EL (cell line): ENCODE measurements at regions not wholly inside any gene's neighbourhood (a gene's known extent, or its start where the extent isn't known, plus 50 kb on each side); places are given as distances from the start of the nearest gene placed in this dataset.

ENCODE experiments used
- DNase-seq: peaks from one replicate; pipeline ENCODE4 v3.0.0-alpha.2; 2016

DNA sequence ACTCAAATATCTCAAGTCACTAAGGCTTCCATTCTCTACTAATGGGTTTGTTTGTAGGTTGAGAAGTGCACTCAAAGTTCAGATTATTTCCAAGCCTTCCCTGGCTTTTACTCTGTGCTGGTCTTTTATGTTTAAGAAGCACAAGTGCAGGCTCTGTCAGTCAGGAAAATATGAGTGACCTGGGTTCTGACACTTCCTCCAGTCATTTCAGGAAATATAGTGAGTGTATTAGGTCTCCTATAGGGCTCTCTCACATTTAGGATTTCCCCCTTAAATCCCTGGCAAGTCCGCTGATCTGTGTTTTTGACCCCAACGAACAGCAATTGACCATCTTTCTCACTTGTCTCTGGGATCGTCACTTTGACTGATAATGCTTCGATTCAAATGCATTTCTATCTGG lies 210.2 kb downstream of the ARPP21 start:
- no peak for DNase-seq

DNA sequence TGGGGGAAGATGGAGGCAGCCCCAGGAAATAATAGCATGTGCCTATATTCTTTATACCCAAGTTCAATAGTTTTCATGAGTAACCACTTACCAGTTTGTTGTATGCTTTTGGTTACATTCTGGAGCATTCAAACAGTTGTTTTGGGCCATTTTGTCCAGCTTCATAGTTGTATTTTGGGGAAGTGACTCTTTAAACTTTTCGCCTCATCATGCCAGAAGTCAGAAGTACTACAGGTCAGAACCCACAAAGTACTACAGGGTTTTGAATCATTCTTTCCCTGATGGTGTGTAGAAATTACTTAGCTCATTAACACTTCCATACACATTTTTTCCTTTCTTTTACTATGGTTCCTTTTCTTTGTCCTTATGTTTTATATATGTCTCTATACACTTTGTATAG lies 210.6 kb downstream of the ARPP21 start:
- no peak for DNase-seq

DNA sequence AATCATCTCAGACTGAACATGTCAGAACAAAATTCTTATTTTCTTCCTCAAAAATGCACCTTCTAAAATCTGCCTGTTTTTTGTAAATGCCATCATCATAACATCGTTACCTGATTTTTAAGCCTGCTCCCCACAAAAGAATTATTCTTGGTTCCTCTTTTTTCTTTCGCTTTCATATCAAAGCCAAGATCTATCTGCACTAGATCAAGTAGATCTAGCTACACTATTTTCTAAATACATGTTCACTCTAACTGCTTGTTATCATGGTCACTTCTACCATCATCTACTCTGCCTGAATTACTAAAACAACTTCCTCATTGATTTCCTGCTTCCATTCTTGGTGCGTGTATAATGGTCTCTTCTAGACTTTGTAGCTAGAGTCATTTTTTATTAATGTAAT lies 217.7 kb downstream of the ARPP21 start:
- DNase-seq: no peak

DNA sequence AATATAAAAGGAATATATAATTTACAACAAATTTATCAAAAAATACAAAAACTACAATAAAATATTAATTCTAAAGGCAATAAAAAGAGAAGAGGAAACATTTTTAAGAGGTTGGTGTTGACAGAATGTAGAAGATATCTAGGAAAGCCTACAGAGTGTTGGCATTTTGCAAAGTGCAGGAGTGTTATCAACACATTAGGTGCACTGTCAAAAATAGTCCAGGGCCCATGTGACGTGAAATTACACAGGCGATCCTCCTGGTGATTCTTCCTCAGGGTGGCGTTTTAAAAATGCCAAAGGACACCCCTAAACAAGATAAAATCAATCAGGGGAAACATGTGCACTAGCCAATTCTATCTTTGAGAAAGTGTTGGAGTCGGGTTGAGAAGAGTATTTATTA lies 222.7 kb downstream of the ARPP21 start:
- DNase-seq: no peak

DNA sequence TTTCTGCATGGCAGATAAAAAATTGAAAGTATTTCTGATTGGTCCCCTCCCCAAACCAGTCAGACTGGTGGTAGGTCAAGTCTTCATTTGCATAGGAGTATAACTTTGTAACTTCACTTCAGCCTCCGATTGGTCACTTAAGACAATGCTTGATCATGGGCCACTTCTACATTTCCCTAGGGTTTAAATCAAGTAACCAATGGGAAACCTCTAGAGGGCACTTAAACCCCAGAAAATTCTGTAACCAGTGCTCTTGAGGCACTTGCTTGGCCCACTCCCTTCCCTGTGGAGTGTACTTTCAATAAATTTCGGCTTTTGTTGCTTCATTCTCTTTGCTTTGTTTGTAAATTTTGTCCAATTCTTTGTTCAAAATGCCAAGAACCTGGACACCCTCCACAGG lies 225.5 kb downstream of the ARPP21 start:
- no peak for DNase-seq

DNA sequence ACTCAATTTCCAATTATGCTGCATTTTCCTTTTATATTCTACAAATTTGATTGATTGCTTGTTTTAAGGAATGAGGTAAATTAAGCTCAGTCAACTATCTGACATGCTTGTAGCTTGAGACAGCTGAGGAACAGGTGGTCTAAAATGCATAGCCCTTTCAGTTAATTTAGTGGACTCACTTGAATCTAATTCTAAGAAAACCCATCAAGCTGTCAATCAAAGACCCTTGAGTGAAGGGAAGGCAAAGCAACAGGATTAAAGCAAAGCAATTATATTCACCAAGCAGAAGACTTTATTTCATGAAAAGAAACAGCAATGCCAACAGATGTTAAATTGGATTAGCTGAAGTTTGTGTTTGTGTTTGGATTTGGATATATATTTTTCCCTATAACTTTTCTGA lies 228.5 kb downstream of the ARPP21 start:
- no peak for DNase-seq

DNA sequence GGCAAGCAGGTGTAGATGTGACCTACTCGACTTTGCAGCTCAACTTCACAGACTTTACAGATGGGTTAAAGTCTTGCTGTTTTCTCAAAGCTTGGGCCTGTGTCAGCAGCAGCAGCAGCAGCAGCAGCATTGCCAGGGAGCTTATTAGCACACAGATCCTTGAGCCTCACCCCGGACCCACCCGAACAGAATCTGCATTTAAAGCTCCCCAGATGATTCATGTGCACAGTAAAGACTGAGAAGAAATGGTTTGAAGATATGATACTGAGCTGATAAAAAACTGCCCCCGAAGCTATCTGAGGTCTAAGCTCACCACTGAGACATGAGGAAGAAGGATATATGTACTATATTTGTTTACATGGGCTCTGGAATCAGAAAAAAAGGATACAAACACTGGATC lies 231.7 kb downstream of the ARPP21 start:
- no peak for DNase-seq

DNA sequence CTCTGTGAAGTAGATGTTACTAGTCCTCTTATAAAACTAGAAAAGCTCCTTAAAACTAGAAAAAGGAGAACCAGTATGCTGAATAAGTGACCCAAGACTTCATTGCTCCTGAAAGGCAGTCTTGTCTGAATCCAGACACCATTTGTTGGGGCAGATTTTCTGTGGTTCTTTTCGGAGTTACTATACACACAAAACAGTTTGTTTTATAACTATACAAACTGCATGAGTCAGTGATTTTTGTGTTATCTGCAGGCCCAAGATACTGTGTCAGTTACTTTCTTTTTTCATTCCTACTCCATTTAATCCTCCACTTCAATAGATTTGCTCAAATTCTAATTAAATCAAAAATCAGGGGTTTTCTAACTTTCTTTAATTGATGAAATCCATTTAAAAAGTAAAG lies 244.6 kb downstream of the ARPP21 start:
- DNase-seq: no peak

DNA sequence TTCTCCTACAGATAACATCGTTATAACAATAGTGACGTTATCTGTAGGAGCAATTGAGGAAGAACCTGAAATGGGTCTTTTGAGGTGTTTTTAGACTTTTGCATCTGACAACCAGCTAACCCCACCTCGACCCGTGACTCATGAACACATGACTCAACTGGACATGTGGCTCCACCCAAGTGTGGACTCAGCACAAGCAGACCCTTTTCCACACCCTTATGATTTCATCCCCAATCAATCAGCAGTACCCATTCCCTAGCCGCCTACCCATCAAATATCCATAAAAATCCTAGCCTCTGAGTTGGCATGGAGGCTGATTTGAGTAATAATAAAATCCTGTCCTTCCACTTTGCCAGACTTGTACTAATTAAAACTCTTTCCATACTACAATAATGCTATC lies 255.4 kb downstream of the ARPP21 start:
- peak; percentile 8 for DNase-seq

DNA sequence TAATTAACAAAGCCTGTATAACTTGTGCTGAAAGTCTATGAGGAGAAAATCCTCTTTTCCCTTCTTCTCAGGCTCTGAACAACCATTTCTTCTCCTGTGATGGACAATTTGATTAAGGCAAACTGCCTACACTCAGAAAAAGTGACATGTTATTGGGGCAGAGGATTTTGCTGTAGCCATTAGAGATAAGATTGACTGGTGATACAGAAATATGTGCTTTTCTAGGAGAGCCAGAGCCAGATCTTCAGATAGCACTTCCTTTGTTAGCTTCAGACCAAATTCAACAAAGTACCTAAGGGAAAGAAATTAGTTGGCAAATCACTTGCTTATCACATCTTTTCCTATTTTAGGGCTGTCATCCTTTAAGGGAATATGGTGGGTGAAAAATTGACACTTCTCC lies 259.9 kb downstream of the ARPP21 start:
- DNase-seq: no peak

DNA sequence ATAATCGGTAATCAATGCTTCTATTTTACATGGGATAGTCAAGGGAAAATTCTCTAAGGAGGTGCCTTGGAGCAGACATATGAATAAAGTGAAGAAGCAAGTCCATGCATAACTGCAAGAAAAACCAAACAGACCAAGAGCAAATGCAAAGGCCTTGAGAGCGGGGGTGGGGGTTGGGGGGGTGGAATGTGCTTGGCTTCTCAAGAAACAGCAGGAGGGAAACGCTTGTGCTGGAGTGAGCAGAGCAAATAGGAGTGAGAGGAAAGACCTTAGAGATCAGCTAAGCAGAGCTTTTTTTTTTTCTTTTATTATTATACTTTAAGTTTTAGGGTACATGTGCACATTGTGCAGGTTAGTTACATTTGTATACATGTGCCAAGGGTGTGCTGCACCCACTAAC lies 260.8 kb downstream of the ARPP21 start:
- no peak for DNase-seq

DNA sequence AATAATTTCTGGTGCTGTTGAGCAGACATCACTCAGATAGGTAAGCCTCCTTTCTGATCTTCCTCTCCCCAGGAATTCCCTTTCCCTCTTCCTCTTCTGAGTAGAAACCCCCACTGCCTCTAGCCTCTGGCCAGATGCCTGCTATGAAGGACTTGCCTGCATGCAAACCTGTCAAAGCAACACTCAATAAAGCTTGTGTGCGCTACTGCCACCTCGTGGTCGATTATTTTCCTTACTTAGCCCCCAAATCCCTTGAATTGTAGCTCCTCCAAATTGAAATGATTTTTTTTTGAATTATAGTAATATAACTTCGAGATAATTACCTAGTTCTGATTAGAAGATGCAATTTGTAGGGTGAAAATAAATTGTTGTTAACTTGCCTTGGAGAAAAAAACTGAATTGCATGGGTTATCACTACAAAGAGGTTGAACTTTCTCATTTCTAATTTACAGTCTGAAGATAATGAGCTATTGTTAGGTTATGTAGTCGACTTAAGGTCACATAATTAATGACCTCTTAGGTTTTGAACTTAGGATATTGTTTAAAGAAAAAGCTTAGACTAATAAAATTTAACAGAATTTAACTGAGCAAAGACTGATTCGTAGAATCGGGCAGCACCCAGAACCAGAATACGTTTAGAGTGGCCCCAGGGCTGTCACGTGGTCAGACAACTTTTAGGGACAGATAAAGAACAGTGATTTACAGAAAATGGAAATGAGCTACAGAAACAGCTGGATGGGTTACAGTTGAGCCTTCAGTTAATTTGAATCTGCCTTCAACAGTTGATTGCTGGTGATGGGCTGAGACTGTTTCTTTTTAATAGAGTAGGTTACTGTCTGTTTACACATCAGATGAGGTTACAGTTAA lies 269.3 kb downstream of the ARPP21 start:
- peak; percentile 56 for DNase-seq

DNA sequence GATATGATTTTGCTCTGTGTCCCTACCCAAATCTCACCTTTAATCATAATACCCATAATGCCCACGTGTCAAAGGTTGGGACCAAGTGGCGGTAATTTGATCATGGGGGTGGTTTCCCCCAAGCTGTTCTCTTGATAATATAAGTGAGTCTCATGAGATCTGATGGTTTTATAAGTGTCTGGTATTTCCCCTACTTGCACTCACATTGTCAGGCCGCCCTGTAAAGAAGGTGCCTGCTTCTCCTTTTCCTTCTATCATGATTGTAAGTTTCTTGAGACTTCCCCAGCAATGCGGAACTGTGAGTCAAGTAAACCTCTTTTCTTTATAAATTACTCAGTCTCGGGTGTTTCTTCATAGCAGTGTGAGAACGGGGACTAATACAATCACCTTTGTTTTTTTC lies 279.8 kb downstream of the ARPP21 start:
- DNase-seq: no peak

DNA sequence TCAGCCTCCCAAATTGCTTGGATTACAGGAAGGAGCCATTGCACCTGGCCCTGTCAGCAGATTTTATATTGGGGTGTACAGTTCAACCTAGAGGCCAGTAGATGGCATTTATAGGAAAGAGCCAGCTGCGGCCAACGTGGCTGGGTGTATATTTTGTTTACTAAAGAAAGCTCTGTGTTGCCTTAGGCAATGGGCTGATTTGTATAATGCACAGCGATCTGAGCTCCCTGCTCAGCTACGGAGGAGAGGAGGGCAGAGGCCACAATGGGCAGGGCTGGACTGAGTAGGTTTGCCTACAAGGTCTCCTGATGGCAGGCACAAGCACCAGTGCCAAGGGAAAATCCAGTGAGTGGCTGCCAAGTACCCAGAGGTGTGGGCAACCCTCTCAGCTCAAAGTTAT lies 282.4 kb downstream of the ARPP21 start:
- no peak for DNase-seq

DNA sequence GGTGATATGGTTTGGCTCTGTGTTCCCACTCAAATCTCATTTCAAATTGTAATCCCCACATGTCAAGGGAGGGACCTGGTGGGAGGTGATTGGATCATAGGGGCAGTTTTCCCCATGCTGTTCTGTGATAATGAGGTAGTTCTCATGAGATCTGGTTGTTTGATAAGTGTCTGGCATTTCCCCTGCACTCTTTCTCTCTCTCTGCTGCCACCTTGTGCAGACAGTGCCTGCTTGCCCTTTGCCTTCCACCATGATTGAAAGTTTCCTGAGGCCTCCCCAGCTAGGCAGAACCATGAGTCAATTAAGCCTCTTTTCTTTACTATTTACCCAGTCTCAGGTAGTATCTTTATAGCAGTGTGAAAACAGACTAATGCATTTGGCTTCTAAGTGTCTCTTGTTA lies 284.7 kb downstream of the ARPP21 start:
- peak; percentile 18 for DNase-seq

DNA sequence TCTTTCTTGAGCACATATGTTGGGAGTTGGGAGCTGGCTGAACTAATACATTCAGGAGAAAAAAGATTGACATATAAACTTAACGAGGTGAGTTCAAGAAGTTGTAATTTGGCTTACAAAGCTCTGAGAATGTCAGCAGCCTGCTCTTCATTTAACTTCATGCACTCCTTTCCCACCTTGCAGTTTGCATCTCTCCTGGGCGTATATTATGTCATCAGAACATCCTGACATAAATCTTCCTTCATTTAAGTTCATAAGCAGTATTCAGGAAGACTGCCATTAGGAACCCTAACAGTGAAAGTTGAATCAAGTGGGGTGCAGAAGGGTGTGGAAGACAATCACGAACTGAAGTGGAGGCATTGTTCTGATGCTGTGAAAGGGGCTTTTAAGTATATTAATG lies 288.1 kb downstream of the ARPP21 start:
- no peak for DNase-seq

DNA sequence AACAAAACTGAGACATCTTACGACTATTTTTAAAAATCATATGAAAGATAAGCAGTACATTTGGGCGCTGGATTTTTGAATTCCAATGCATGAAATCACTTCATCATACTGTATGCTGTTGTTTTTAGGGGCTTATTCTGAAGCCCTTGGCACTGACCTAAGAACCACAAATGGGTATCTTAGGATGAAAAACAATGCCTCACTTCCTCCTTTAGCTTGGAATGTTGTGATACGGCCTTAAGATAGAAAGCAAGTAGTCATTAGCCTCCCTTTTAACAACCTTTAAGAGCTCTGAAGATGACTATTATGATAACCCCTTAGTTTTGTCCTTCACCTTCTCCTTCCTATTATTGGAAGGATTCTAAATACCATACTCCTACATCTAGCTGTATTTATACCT lies 289.8 kb downstream of the ARPP21 start:
- DNase-seq: peak; percentile 68

DNA sequence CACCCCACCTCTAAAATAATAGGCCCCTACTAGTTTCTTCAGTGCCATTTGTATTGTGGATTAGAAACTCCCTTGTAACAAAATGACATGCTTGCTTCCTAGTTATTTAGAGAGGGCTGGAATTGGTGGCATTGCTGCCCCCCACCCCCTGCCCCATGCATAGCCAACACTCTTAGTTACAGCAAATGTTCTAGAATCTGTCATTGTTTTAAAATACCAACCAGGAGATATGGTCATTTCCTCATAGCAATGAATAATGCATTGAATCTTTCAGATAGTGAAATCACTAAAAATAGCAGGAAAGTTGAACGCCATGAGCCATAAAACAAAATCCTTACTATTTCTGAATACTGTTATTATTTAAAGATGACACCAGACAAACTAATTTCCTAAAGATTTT lies 292.5 kb downstream of the ARPP21 start:
- DNase-seq: no peak

DNA sequence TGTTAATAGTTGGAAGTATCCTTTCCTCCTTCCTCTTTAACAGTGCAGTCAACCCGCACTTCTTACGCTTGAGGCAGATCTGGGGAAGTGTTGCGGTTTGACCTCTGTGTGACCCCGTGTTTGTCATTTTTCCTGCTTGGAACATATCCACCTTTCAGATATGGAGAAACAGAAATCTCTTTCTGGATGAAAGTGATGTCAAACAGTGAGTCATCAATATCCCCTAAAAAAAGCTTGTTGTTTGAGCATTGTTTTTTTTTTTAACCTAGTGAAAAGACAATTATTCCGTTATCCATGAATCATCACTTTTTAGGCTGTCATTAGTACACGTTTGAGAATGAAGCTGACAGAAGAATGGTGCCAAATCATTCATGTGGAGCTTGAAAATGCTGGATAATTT lies 293.7 kb downstream of the ARPP21 start:
- peak; percentile 89 for DNase-seq

DNA sequence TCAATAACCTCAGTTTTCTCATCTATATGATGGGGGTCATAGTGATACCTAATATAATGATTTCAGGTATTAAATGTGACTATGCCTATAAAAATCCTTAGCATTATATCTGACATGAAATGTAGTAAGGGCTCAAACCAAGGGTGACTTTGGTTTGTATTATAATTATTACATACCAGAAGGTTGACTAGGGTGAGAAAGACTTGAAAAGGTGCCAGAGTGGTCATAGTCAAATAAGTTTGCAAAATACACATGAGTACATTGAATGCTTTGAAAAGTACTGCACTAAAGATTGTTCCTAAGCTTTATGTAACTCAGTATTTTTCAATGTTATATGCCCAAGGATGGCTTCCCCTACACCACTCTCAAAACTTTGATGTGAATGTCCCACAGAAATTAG lies 297.2 kb downstream of the ARPP21 start:
- peak; percentile 45 for DNase-seq

DNA sequence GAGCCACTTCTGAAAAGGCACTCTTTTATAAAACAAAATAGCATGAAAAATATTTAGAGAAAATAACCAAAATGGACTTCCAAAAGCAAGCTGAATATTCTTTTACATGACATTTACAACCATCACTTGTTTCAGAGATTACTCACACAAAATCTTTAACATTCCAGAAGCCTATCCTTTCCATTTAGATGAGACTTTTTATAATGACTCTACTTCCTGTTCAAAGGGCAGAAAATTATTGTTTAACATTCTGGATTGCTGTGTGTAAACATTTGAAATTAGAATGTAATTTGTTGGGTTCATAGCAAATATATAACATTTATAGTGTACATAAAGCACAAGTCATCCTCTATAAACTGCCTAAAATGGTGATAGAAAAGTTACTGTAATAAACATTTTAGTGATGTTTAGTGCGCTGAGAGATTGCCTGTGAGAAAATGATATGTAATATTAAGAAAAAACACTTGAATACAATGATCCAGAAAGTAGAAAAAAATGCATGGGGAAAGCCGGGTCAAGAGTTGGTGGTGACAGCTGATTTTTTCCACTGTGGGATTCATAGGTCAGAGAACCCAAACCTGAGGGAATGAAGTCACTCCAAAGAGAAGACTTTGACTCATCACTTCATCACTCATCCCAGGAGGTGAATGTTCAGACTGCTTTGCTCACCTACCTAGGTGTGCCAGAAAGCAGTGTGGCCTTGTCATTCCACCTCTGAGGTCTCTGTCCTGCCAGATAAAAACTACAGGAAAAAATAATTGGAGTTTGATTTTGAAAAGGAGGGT lies 305.8 kb downstream of the ARPP21 start:
- DNase-seq: peak; percentile 33

DNA sequence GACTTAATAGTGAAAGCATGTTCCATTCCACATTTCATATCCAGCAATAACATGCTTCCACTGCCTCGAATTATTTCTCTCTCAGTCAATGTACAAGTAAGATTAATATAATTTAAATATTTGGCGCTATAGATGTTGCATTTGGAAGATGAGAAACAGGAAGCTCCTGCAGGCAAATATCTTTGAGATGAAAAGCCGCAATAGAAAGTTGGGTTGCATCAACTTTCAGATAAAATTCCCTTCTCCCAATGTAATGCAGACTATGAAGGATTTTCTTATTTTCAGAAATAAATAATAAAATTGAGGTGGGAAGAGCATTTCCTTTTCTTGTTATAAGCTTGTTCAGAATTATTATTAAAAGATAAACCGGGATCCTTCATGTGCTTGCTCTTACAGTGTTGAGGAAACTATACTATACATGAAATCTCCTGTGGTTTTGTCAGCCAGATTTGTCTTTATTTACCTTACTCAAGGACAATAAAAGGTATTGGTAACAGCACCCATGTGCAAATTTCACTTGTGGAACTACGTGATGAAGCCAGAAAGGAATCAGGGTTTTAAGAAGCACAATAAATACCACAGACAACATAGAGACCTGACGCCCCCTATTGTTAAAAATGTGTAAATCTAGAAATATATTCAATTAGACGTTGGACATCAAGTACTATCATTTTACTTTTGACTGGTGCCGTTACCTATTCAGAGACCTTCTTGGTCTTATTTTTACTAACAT lies 307.0 kb downstream of the ARPP21 start:
- peak; percentile 44 for DNase-seq

DNA sequence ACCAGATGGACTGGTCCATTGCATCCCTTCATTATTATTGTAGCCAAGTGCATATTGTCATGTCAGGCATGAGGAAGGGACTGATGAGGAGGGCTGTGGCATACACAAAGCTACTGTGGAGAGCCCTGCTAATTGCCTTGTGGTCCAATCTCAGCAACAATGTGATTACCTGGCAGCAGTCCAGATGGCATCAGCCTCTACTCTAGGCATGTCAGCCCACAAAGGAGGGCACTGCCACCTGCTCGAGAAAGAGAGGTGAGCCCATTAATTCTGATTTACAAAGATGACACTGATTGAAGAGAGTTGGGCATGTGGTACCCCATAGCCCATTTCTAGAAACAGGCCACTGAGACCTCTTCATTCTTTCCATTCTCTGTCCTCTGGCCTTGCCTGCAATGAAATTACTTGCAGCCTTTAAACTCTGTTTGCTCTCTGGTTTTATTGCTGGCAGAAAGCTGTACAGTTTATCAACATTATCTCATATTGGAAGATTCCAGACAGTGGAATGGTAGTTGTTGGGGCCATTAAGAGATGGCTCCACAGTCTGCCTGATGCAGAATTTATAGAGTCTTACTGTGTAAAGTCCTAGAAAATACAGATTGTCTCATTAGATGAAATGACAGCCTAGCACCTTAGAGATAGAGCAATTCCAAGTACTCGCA lies 307.7 kb downstream of the ARPP21 start:
- no peak for DNase-seq
